HFFc6 (cell line): ENCODE measurements at regions not wholly inside any gene's neighbourhood (a gene's known extent, or its start where the extent isn't known, plus 50 kb on each side); places are given as distances from the start of the nearest gene placed in this dataset.

Source experiments
- DNase-seq: peaks from one replicate; pipeline ENCODE4 v3.0.0-alpha.2; 2018
- H3K27ac Mint-ChIP-seq: 2 replicates; pipeline ENCODE4 v1.8.0; 2020; ENCODE audit warnings: mild to moderate bottlenecking, mixed read lengths
- H3K27me3 Mint-ChIP-seq: 2 replicates; pipeline ENCODE4 v1.8.0; 2021; ENCODE audit warnings: mild to moderate bottlenecking, moderate library complexity, mixed read lengths; ENCODE audit not compliant: insufficient read depth
- H3K36me3 Mint-ChIP-seq: 2 replicates; pipeline ENCODE4 v1.8.0; 2021; ENCODE audit warnings: low read depth, mixed read lengths
- H3K4me1 Mint-ChIP-seq: 2 replicates; pipeline ENCODE4 v1.8.0; 2020; ENCODE audit warnings: low read depth, mixed read lengths
- H3K4me3 Mint-ChIP-seq: 2 replicates; pipeline ENCODE4 v1.8.0; 2020; ENCODE audit warnings: mild to moderate bottlenecking, moderate library complexity, mixed read lengths
- H3K9me3 Mint-ChIP-seq: 2 replicates; pipeline ENCODE4 v1.8.0; 2020; ENCODE audit warnings: mild to moderate bottlenecking, mixed read lengths
- CTCF ChIP-seq: fragments of 200-600 bp; sonication (generic); IDR thresholded peaks from 2 replicates; pipeline ENCODE4 v1.5.0; 2021; ENCODE audit warnings: antibody characterized with exemption, mild to moderate bottlenecking

- no peak for DNase-seq
- no peak for TF ChIP-seq CTCF
- no peak overlapping the region for H3K27ac Mint-ChIP-seq
- no peaks in the 10 kb centered on the region for H3K4me1 Mint-ChIP-seq
- no peaks in the 10 kb centered on the region for H3K27me3 Mint-ChIP-seq
- H3K4me3 Mint-ChIP-seq: no peak overlapping the region
- H3K36me3 Mint-ChIP-seq: no peaks in the 10 kb centered on the region
- H3K9me3 Mint-ChIP-seq: peaks cover 12% of the 10 kb centered on the region
Measured at GRCh38 chr4:23298371-23298770, 591.5 kb downstream of the PPARGC1A start.

- TF ChIP-seq CTCF: no peak
- H3K27me3 Mint-ChIP-seq: no peaks in the 10 kb centered on the region
- no peak overlapping the region for H3K27ac Mint-ChIP-seq
- H3K4me1 Mint-ChIP-seq: no peaks in the 10 kb centered on the region
- no peaks in the 10 kb centered on the region for H3K36me3 Mint-ChIP-seq
- H3K9me3 Mint-ChIP-seq: peaks cover 15% of the 10 kb centered on the region
- DNase-seq: no peak
- no peak overlapping the region for H3K4me3 Mint-ChIP-seq
Measured at GRCh38 chr4:23297327-23297726, 592.5 kb downstream of the PPARGC1A start.

GRCh38 chr4:23291139-23291538 is 598.4 kb downstream of the GBA3 start:
- no peak overlapping the region for H3K27ac Mint-ChIP-seq
- no peak for TF ChIP-seq CTCF
- H3K4me3 Mint-ChIP-seq: no peak overlapping the region
- peaks cover 1% of the 10 kb centered on the region; the same call in 1 of the 2 replicates for H3K27me3 Mint-ChIP-seq
- DNase-seq: no peak
- no peaks in the 10 kb centered on the region for H3K36me3 Mint-ChIP-seq
- peaks cover 29% of the 10 kb centered on the region for H3K9me3 Mint-ChIP-seq
- H3K4me1 Mint-ChIP-seq: no peaks in the 10 kb centered on the region

- Mint-ChIP-seq H3K27ac (no peak overlapping the region), H3K4me1 (no peaks in the 10 kb centered on the region), H3K9me3 (peaks cover 34% of the 10 kb centered on the region), H3K36me3 (no peaks in the 10 kb centered on the region), H3K4me3 (no peak overlapping the region), H3K27me3 (peaks cover 1% of the 10 kb centered on the region; the same call in 1 of the 2 replicates)
- no peak for TF ChIP-seq CTCF
- DNase-seq: no peak
Measured at GRCh38 chr4:23290656-23291055, 597.9 kb downstream of the GBA3 start.

GRCh38 chr4:23279377-23279986 is 586.7 kb downstream of the GBA3 start:
- no peak for TF ChIP-seq CTCF
- no peak for DNase-seq
- no peak overlapping the region for H3K4me3 Mint-ChIP-seq
- no peaks in the 10 kb centered on the region for H3K4me1 Mint-ChIP-seq
- no peaks in the 10 kb centered on the region for H3K36me3 Mint-ChIP-seq
- H3K27ac Mint-ChIP-seq: no peak overlapping the region
- no peaks in the 10 kb centered on the region; the same call in 1 of the 2 replicates for H3K27me3 Mint-ChIP-seq
- peaks cover 25% of the 10 kb centered on the region for H3K9me3 Mint-ChIP-seq
